Stimulated activated CD4-positive, alpha-beta T cell treated with anti-CD3 and anti-CD28 coated beads, Interleukin-15, amount 100 ng/mL, for 24 hours (primary cell): ENCODE measurements at regions not wholly inside any gene's neighbourhood (a gene's known extent, or its start where the extent isn't known, plus 50 kb on each side); places are given as distances from the start of the nearest gene placed in this dataset.

Source experiments
- DNase-seq: peaks from one replicate; pipeline ENCODE4 v3.0.0-alpha.2; 2020

DNA sequence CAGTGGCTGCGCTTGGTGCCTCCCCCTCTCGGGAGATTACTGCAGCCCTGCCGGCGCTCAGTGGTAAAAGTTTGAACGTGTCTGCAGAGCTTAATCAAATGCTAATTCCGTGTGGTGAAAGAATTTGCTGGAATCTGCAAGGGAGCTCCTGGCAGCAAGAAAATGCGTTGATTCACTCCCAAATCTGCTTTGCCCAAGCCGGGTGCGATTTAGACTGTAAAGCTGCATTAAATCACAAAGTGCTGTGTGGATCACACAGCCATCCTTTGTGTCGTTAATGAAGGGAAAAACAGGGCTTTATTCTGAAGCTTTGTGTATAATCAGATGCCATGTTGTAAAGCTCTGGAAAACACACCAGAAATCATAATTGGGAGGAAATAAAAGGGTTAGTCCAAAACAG is 444.1 kb downstream of the BCOR start:
- no peak for DNase-seq

DNA sequence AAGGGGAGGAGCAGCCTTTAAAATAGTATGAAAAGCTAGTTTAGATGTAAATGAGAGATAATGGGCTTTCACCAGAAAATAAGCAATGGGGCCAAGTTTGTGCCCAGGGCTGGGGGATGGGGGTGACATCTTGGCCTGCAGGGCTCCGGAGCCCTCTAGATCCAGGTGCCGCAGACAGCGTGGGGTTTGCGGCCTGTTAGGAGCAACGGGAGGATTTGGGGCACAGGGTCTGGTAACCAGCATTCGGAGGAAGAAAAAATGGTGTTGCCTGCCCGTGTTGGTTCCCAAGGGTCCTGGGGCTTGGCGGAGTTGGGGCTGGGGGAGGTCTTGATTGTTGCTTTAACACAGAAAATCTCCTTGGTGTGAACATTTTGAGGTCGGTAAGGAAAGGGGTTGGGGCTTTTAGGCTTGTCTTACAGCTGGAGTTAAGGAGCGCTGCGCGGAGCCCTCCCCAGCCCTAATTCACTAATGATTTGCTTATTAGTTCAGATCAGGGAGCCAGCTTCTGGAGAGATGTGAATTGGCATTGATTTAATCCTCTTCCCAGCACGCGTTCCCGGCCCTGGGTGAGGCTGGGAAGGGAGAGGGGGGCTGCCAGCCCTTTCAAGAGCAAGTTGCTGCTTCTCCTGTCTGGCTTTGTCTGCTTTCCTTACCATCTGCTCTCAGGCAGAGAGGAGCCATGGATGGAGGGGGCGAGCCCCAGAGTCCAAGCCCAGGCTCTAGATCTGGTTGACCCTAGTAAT is 443.4 kb downstream of the BCOR start:
- DNase-seq: no peak

DNA sequence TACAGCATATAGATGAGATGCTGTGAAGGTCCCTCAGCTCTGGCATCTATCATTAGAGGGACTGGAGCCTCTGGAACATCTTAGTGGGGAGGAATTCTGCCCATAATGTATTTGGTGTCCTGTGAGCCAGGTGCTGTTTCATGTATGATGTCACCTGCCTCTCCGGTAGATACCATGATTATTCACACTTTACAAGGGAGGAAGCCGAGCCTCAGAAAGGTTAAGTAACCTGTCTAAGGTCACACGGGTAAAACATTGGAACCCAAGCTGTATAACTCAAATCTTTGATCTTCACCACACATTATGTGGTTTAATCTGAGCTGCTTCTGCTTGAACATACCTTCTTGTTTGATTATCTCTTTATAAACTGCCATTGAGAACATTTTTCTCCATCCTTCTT is 442.8 kb downstream of the BCOR start:
- no peak for DNase-seq

DNA sequence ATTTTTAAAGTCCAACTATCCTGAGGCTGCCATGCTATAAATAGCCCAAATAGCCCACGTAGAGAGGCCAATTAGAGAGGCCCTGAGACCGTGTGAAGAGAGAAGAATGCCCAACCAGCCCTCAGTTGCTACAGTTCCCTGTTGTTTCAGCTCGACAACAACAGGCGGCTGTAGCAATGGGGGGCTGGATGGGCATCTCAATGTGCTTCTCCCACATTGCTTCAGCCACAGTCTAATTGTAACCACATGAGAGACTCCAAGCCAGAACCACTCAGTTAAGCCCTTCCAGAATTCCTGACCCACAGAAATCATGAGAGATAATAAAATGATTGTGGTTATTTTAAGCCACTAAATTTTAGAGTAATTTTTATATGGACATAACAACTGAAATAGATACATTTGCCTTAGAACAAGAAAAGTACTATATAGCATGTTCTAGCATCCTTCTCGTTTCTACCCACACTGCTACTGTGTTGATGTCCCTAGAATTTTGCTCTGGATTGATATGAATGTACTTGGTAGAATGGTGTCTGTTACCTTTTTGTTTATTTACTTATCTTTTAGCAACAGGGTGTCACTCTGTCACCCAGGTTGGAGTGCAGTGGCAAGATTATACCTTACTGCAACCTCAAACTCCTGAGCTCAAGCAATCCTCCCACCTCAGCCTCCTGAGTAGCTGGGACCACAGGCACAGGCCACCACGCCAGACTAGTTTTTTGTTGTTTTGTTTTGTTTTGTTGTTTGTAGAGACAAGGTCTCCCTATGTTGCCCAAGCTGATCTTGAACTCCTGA is 436.4 kb downstream of the BCOR start:
- DNase-seq: no peak

DNA sequence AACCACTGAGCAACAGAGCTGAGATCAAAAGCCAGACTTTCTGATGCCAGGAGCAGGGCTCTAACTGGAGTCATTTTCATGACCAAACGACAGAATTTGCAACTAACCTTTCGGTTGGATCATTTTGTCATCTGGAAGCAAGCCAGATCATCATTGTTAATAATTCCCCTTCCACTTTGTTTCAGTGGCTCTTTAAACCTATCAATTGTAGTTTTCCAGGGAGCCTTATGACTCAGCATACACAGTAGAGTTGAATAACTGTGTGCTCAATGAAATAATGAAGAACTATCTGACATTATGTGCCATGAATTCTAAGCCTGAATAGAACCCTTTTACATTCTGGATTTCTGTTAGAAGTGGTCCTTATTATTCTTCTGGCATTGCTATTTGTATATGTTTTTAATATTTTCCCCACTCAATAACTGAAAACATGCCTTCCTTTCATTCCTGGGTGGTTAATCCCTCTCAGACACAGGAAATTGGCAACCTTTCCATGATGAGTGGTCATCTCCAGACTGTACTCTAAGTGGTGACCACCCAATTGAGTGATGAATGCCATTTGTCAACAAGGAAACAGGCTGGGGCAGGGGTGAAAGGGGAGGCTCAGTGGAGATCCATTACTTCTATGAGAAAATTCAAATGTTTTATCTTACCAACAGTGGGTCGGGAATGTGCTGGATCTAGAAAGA is 431.8 kb downstream of the BCOR start:
- no peak for DNase-seq

GRCh38 chrX:39667191-39667590 is 430.6 kb downstream of the BCOR start:
- no peak for DNase-seq

- no peak for DNase-seq
These were observed 429.8 kb downstream of the BCOR start for GRCh38 chrX:39667736-39668482.

- no peak for DNase-seq
These were observed 428.1 kb downstream of the BCOR start for GRCh38 chrX:39669668-39670067.

GRCh38 chrX:39670281-39670680 is 427.5 kb downstream of the BCOR start:
- DNase-seq: no peak

DNA sequence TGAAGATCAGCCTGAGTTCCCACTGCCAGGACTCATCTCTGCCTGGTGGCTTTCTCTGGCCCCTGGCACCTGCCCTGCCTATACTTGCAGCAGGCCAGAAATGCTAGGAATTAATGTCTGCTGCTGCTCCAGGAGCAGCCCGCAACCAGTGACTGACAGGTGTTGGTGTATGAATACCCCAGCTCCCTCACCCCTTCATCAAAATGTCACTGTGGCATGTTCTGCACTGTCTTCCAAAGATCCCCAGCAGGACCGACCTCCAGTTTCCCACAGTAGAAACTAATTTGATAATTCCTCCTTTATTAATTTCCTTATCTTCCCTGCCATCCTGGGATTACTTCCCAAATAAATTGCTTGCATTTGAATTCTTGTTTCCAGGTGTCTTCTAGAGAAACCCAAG is 425.4 kb downstream of the BCOR start:
- DNase-seq: no peak

GRCh38 chrX:39674490-39675161 is 423.1 kb downstream of the BCOR start:
- DNase-seq: no peak

DNA sequence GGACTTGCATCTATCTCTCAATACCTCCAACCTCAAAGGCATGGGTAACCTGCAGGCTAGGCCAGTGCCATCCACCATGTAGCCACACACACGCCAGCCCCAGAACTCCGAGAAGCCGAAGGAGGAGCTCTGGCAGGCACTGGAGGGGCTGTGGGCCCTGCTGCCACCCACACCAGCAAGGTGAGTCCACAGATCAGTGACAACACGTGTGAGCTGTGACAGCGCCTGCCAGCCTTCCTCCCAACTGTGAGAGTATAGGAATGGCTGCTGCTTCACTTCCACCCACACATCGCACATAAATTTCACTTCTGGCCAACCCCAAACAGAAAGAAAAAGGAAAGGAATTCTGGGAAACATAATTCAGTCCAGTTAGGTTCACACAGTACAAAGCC is 422.6 kb downstream of the BCOR start:
- no peak for DNase-seq

DNA sequence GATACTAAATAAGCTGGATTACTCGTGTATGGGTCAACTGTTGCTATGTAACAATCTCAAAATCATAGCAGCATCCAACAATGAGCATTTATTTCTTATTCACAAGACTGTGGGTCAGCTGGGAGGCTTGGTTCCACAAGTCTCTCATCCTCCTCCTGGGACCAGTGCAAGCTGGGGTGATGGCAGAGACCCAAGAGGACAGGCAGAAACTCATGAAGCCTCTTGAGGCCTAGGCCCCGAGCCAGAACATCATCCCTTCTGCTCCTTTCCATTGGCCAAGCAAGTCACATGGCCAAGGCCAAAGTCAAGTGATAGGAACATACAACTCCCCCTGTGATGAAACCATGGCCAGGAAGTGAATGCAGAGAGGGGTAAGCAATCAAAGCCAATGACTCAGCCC is 422.1 kb downstream of the BCOR start:
- DNase-seq: no peak

- DNase-seq: no peak
These were observed 421.3 kb downstream of the BCOR start for GRCh38 chrX:39676434-39676833.

DNA sequence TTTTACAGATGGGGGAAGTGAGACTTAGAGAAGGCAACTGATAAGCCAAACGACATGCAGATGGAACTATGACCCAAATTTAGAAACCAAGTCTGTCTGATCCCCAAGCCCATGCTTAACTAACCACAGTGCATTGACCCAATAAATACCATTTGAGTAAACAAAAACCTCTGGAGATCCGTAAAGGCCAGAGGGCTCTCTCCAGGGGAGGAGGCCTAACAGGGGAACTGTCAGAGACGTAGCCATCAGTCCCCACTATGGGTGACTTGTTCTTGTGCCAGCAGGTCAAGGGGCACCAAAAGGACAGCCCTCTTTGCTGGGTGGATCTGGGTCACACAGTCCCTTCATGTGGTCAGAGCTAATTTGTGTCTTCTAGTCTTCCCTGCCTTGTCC is 420.2 kb downstream of the BCOR start:
- no peak for DNase-seq

DNA sequence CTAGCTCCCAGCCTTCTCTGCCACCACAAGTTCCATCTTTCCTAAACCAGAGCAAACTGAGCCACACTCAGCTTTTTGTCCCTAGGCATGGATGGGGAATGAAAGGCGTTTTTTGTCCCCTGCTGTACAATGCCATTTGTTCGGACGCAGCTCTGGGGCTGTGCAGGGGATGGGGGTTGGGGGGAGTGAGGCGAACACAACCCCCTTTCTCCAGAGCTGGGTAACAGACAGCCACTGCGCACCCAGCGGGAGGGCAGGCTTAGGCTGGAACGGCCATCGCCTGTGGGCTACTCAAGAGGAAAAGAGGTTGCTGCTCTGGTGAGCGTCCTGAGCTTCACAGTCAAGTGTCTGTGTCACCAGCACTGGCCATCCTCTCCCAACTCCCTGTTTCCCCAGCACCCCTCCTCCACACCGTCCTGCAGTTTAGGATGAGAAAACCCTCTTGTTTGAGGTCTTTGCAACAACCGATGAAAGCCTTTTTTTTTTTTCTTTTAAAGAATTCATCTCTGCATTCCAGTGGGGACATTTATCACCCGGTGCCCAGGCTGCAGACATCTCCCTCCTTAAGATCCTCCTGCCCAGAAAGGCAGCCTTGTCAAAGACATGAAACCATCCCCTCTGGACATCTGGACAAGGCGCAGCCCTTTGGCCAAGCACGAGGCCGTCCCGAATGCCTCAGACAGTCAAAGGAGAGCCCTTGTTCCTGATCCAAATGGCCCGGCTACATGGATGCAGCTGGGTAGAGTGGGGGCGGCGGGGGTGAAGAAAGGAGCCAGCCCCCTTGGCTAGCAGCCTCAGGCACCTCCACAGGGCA is 419.6 kb downstream of the BCOR start:
- no peak for DNase-seq

DNA sequence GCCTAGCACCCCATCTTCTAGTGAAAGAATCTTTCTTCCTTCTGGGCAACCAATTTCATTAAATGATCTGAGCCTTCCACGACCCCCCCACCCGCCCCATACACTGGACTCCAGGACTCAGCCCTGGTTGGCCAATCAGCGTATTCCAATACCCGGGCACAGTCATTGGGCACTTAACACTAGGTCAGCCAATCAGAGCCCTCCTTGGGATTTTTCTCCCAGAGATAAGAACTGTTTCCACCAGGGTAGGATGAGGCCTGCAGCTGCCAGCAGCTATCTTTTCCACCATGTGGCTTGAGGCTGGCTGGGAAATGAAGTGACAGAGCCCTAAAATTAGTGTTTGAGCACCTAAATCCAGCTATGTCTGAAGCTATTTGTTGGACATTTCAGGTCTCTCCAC is 418.8 kb downstream of the BCOR start:
- no peak for DNase-seq

- DNase-seq: no peak
These were observed 418.1 kb downstream of the BCOR start for GRCh38 chrX:39679497-39680157.

GRCh38 chrX:39681885-39682284 is 415.9 kb downstream of the BCOR start:
- DNase-seq: no peak

DNA sequence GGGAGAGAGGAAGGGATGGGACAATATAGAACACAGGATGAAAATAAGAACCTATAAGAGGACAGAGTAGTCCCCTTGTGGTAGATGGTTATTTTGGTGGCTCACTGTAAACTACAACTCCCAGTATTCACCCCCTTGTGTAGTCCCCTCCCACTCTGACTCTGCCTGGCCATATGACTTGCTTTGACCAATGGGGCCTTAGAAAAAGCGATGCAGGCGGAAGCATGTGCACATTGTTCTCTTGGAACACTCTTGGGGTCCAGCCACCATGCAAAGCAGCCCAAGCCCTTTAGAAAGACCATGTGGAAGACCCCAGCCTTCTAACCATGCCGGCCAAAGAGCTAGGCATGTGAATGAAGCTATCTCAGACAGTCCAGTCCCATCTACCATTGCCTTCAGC is 415.0 kb downstream of the BCOR start:
- no peak for DNase-seq

GRCh38 chrX:39688219-39688575 is 409.6 kb downstream of the BCOR start:
- DNase-seq: no peak
